ENCODE measurements at regions not wholly inside any gene's neighbourhood (a gene's known extent, or its start where the extent isn't known, plus 50 kb on each side); places are given as distances from the start of the nearest gene placed in this dataset.

DNA sequence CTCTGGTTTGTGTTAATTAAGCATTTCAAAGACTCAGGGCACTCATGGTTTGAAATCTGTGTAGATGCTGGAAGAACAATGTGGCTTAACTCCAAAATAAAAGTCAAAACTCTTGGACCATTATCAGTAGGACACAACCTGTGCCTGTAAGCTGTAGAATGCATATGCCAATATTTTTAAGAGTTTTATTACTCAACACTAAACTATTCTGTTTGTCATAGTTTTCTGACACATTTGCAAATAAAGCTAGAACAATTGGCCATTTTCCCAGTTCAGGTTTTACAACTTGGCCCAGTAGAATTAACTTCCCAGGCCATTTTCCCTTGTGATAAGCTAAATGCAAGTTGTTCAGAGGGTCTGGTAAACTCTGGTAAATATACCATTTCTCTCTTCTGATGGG is 713.1 kb downstream of the CBLN2 start:
- H3K27me3 Mint-ChIP-seq (ENCODE audit: insufficient read depth, unreplicated experiment): no peaks in the 10 kb centered on the region
- ChIA-PET CTCF (interaction anchor here (1.3 kb wide), 1 partner anchor 8 kb away, joined by 3 read pairs; no protein-coding TSS in a partner anchor), POLR2A (interaction anchor here (0.7 to 1.0 kb wide), 5 partner anchors 9 to 193 kb away, joined by 3 to 4 read pairs (median 3); no protein-coding TSS in a partner anchor)
- TF ChIP-seq, protein P1, sequence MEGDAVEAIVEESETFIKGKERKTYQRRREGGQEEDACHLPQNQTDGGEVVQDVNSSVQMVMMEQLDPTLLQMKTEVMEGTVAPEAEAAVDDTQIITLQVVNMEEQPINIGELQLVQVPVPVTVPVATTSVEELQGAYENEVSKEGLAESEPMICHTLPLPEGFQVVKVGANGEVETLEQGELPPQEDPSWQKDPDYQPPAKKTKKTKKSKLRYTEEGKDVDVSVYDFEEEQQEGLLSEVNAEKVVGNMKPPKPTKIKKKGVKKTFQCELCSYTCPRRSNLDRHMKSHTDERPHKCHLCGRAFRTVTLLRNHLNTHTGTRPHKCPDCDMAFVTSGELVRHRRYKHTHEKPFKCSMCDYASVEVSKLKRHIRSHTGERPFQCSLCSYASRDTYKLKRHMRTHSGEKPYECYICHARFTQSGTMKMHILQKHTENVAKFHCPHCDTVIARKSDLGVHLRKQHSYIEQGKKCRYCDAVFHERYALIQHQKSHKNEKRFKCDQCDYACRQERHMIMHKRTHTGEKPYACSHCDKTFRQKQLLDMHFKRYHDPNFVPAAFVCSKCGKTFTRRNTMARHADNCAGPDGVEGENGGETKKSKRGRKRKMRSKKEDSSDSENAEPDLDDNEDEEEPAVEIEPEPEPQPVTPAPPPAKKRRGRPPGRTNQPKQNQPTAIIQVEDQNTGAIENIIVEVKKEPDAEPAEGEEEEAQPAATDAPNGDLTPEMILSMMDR (IDR thresholded peaks at IDR 0.05; ENCODE audit: unreplicated experiment): no peak
- intact Hi-C loops (cut with micrococcal nuclease): no loop called here
- no peaks in the 10 kb centered on the region for H3K4me1 Mint-ChIP-seq (ENCODE audit: insufficient read depth, unreplicated experiment)
- no peaks in the 10 kb centered on the region for H3K9me3 Mint-ChIP-seq (ENCODE audit: unreplicated experiment)
- H3K36me3 Mint-ChIP-seq (ENCODE audit: insufficient read depth, unreplicated experiment): no peaks in the 10 kb centered on the region
- H3K27ac Mint-ChIP-seq (ENCODE audit: low read depth, unreplicated experiment): no peak overlapping the region
- DNase-seq (ENCODE audit: unreplicated experiment): peak; percentile 71
- BruUV-seq (replicated peaks): no TSS peak
- H3K4me3 Mint-ChIP-seq (ENCODE audit: unreplicated experiment): no peak overlapping the region

DNA sequence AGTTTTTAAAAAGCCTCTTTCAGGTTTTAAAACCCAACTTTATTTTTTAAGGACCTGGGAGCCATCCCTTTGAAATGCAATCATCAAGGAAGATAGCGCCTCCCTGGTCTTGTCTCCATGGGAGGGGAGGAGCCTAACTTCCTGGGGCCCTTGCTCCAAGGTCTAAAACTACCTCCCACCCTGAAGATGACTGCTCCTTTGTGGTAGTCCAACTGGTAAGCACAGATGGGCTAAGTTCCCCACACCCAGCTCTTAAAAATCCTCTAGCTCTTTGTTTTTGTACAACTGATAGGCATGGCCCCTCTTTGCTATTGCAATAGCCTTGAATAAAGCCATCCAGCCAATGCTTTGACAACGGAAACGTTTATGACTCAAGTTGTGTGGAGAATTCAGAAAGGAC is 716.8 kb downstream of the CBLN2 start:
- H3K27ac Mint-ChIP-seq (ENCODE audit: low read depth, unreplicated experiment): no peak overlapping the region
- no peak overlapping the region for H3K4me3 Mint-ChIP-seq (ENCODE audit: unreplicated experiment)
- CTCF ChIA-PET: no interaction called here
- BruUV-seq (replicated peaks): no TSS peak
- intact Hi-C loops (cut with micrococcal nuclease): no loop called here
- H3K27me3 Mint-ChIP-seq (ENCODE audit: insufficient read depth, unreplicated experiment): peaks cover under 1% of the 10 kb centered on the region
- H3K9me3 Mint-ChIP-seq (ENCODE audit: unreplicated experiment): no peaks in the 10 kb centered on the region
- DNase-seq (ENCODE audit: unreplicated experiment): no peak
- POLR2A ChIA-PET: interaction anchor here (0.7 kb wide), 1 partner anchor 15 kb away, joined by 4 read pairs; no protein-coding TSS in a partner anchor
- TF ChIP-seq, protein P1 (IDR thresholded peaks at IDR 0.05; ENCODE audit: unreplicated experiment): no peak
- no peaks in the 10 kb centered on the region for H3K4me1 Mint-ChIP-seq (ENCODE audit: insufficient read depth, unreplicated experiment)
- no peaks in the 10 kb centered on the region for H3K36me3 Mint-ChIP-seq (ENCODE audit: insufficient read depth, unreplicated experiment)

DNA sequence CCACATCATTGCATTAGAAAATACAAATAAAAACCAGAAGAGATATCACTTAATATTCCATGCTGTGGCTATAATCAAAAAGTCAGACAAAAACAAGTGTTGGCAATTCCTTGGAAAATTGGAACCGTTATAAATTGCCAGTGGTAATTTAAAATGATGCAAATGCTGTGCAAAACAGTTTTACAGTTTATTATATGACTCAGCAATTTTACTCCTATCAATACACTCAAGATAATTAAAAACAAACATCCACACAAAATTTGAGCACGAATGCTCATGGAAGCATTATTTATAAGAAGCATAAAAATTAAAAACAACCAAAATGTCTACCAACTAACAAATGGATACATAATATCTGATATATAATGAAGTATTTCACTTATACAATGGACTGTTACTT is 728.8 kb downstream of the CBLN2 start:
- H3K36me3 Mint-ChIP-seq (ENCODE audit: insufficient read depth, unreplicated experiment): no peaks in the 10 kb centered on the region
- TF ChIP-seq, protein P1 (IDR thresholded peaks at IDR 0.05; ENCODE audit: unreplicated experiment): no peak
- POLR2A ChIA-PET: no interaction called here
- intact Hi-C loops (cut with micrococcal nuclease): no loop called here
- H3K27ac Mint-ChIP-seq (ENCODE audit: low read depth, unreplicated experiment): no peak overlapping the region
- CTCF ChIA-PET: no interaction called here
- peaks cover 2% of the 10 kb centered on the region for H3K4me1 Mint-ChIP-seq (ENCODE audit: insufficient read depth, unreplicated experiment)
- peaks cover 11% of the 10 kb centered on the region for H3K27me3 Mint-ChIP-seq (ENCODE audit: insufficient read depth, unreplicated experiment)
- DNase-seq (ENCODE audit: unreplicated experiment): no peak
- no peaks in the 10 kb centered on the region for H3K9me3 Mint-ChIP-seq (ENCODE audit: unreplicated experiment)
- no TSS peak for BruUV-seq (replicated peaks)
- no peak overlapping the region for H3K4me3 Mint-ChIP-seq (ENCODE audit: unreplicated experiment)

DNA sequence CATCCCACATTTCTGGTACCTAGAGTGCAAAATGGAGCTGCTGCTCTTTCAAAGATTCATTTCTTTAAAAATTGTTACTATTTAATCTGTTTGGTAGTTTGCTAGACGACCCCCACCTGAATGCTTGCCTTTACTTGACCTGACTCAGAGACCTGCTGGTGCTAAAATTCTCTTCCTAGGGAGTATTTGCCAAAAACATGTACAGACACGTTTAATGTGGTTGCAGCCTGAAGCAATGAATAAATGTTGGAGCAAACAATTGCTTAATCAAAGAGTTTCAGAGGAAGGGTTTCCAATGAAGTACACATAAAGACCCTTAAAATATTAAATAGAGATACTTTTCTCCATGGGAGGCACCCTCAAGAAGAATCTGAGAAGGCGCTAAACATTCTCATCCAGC is 734.4 kb downstream of the CBLN2 start:
- Mint-ChIP-seq H3K36me3 (ENCODE audit: insufficient read depth, unreplicated experiment) (no peaks in the 10 kb centered on the region), H3K4me1 (ENCODE audit: insufficient read depth, unreplicated experiment) (peaks cover 21% of the 10 kb centered on the region), H3K4me3 (ENCODE audit: unreplicated experiment) (no peak overlapping the region), H3K9me3 (ENCODE audit: unreplicated experiment) (peaks cover 7% of the 10 kb centered on the region), H3K27ac (ENCODE audit: low read depth, unreplicated experiment) (peak overlapping the region; percentile 50), H3K27me3 (ENCODE audit: insufficient read depth, unreplicated experiment) (peaks cover 11% of the 10 kb centered on the region)
- DNase-seq (ENCODE audit: unreplicated experiment): peak; percentile 65
- intact Hi-C loops (cut with micrococcal nuclease): no loop called here
- POLR2A ChIA-PET: interaction anchor here (0.8 to 1.1 kb wide), 2 partner anchors 10 to 698 kb away, joined by 3 to 4 read pairs; no protein-coding TSS in a partner anchor
- TF ChIP-seq, protein P1 (IDR thresholded peaks at IDR 0.05; ENCODE audit: unreplicated experiment): no peak
- BruUV-seq (replicated peaks): no TSS peak
- CTCF ChIA-PET: interaction anchor here (0.5 kb wide), 1 partner anchor 110 kb away, joined by 5 read pairs; no protein-coding TSS in a partner anchor

Data from MCF 10A (cell line).